Thyroid gland (tissue), 4 donors: ENCODE measurements at regions not wholly inside any gene's neighbourhood (a gene's known extent, or its start where the extent isn't known, plus 50 kb on each side); places are given as distances from the start of the nearest gene placed in this dataset.

ENCODE experiments used
- DNase-seq, 2 donors: peaks; one replicate each; pipeline ENCODE4 v3.0.0-alpha.2; 2019
- H3K27ac ChIP-seq, 3 donors: fragments of 200-600 bp; sonication (generic); 1 replicate in 2 of 3; 2 replicates in 1 of 3; pipeline ENCODE4 v1.5.1; 2016 to 2019; ENCODE audit warnings: mild to moderate bottlenecking in 1 of 3, moderate library complexity in 1 of 3
- H3K27me3 ChIP-seq: fragments of 200-600 bp; sonication (generic); one replicate; pipeline ENCODE4 v1.5.1; 2019
- H3K36me3 ChIP-seq, 2 donors: fragments of 200-600 bp; sonication (generic); one replicate each; pipeline ENCODE4 v1.5.1; 2016 to 2019
- H3K4me1 ChIP-seq, 2 donors: fragments of 200-600 bp; sonication (generic); one replicate each; pipeline ENCODE4 v1.5.1; 2017 to 2019
- H3K4me3 ChIP-seq, 3 donors: fragments of 200-600 bp; sonication (generic); replicated peaks in 1 of 3; 1 replicate in 2 of 3; 2 replicates in 1 of 3; pipeline ENCODE4 v1.5.1; 2016; ENCODE audit warnings: mild to moderate bottlenecking in 1 of 3
- H3K9me3 ChIP-seq: fragments of 200-600 bp; sonication (generic); one replicate; pipeline ENCODE4 v1.5.1; 2017
- CTCF ChIP-seq, 6 experiments: fragments of 200-600 bp in 3 of 6; fragments of 450-650 bp in 3 of 6; sonication (generic) in 3 of 6; IDR thresholded peaks; one replicate each; pipeline ENCODE4 v1.5.1; 2016 to 2019; ENCODE audit warnings: antibody characterized with exemption in 6 of 6, mild to moderate bottlenecking in 2 of 6, inconsistent platforms in 1 of 6, moderate library complexity in 1 of 6
- POLR2A ChIP-seq, 2 donors: fragments of 450-650 bp; IDR thresholded peaks; one replicate each; pipeline ENCODE4 v1.6.1; 2017; ENCODE audit warnings: antibody characterized with exemption in 2 of 2, mild to moderate bottlenecking in 2 of 2, moderate library complexity in 1 of 2
- WGBS, 2 donors: methylation state at CpG; one replicate each; pipeline ENCODE4 v1.1.5; 2017; 5-methylcytosine and 5-hydroxymethylcytosine counted together
- intact Hi-C: fragments of 100-400 bp; cut with DNase I; formaldehyde crosslinking; loops from one replicate; pipeline ENCODE4 v1.15.1; 2023

GRCh38 chr2:164155558-164155957 is 419.8 kb upstream of the FIGN start:
- Histone ChIP-seq H3K36me3 (no peaks in the 10 kb centered on the region), H3K27ac (no peak overlapping the region), H3K4me1 (no peaks in the 10 kb centered on the region), H3K9me3 (no peaks in the 10 kb centered on the region), H3K27me3 (no peaks in the 10 kb centered on the region), H3K4me3 (no peak overlapping the region)
- no peak for DNase-seq
- no peak for TF ChIP-seq POLR2A (IDR thresholded peaks at IDR 0.05)
- TF ChIP-seq CTCF (IDR thresholded peaks at IDR 0.05), result no peak
- intact Hi-C loops, result no loop called here

- Histone ChIP-seq H3K27ac (no peak overlapping the region), H3K4me1 (no peaks in the 10 kb centered on the region), H3K36me3 (no peaks in the 10 kb centered on the region), H3K4me3 (no peak overlapping the region), H3K27me3 (no peaks in the 10 kb centered on the region), H3K9me3 (no peaks in the 10 kb centered on the region)
- DNase-seq, result peak in 1 of 2 donors; percentile 4
- 48 to 50% methylated on average over 5 of the region's 5 CpGs for WGBS, 2 donors
- TF ChIP-seq POLR2A (IDR thresholded peaks at IDR 0.05) (no peak), CTCF (IDR thresholded peaks at IDR 0.05) (no peak)
- intact Hi-C loops, result no loop called here
Measured at GRCh38 chr2:164151522-164151921, 415.7 kb upstream of the FIGN start.

DNA sequence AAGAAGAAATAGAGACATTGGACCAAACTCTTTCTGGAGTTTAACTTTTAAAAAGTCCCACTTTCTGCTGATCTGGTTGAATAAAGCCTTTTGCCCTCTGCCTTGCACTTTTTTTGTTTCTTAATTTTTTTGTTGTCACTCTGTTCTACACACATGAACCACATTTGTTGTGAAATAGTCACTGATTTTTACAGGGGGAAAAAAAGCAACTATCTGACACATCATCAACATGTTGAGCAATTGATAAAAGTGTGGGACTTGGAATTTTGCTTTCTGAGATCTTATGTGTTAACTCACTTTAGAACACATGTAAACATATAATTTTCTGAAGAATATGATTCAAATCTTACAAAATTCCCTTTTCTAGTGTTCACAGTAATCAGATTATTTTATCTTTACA is 414.8 kb upstream of the FIGN start:
- H3K9me3 ChIP-seq, result no peaks in the 10 kb centered on the region
- DNase-seq, result no peak
- intact Hi-C loops, result no loop called here

GRCh38 chr2:164146441-164146840 is 410.6 kb upstream of the FIGN start:
- intact Hi-C loops, result no loop called here
- Histone ChIP-seq H3K27me3 (no peaks in the 10 kb centered on the region), H3K27ac (no peak overlapping the region), H3K36me3 (no peaks in the 10 kb centered on the region), H3K9me3 (no peaks in the 10 kb centered on the region), H3K4me3 (no peak overlapping the region), H3K4me1 (no peaks in the 10 kb centered on the region)
- no peak for TF ChIP-seq CTCF (IDR thresholded peaks at IDR 0.05)
- TF ChIP-seq POLR2A (IDR thresholded peaks at IDR 0.05), result no peak
- no peak for DNase-seq

More for the DNA sequence above, 414.8 kb upstream of the FIGN start:
- Histone ChIP-seq H3K36me3 (no peaks in the 10 kb centered on the region), H3K4me1 (no peaks in the 10 kb centered on the region), H3K4me3 (no peak overlapping the region), H3K27ac (no peak overlapping the region), H3K27me3 (no peaks in the 10 kb centered on the region)
- TF ChIP-seq POLR2A (IDR thresholded peaks at IDR 0.05) (no peak), CTCF (IDR thresholded peaks at IDR 0.05) (no peak)

- WGBS, 2 donors, result 70 to 80% methylated on average over 3 of the region's 3 CpGs
- Histone ChIP-seq H3K4me3 (no peak overlapping the region), H3K4me1 (no peaks in the 10 kb centered on the region), H3K36me3 (no peaks in the 10 kb centered on the region), H3K9me3 (no peaks in the 10 kb centered on the region), H3K27me3 (no peaks in the 10 kb centered on the region), H3K27ac (no peak overlapping the region)
- intact Hi-C loops, result no loop called here
- no peak for TF ChIP-seq CTCF (IDR thresholded peaks at IDR 0.05)
- no peak for TF ChIP-seq POLR2A (IDR thresholded peaks at IDR 0.05)
- DNase-seq, result no peak
Measured at GRCh38 chr2:164145093-164145987, 409.5 kb upstream of the FIGN start.
